ENCODE measurements at regions not wholly inside any gene's neighbourhood (a gene's known extent, or its start where the extent isn't known, plus 50 kb on each side); places are given as distances from the start of the nearest gene placed in this dataset.

DNA sequence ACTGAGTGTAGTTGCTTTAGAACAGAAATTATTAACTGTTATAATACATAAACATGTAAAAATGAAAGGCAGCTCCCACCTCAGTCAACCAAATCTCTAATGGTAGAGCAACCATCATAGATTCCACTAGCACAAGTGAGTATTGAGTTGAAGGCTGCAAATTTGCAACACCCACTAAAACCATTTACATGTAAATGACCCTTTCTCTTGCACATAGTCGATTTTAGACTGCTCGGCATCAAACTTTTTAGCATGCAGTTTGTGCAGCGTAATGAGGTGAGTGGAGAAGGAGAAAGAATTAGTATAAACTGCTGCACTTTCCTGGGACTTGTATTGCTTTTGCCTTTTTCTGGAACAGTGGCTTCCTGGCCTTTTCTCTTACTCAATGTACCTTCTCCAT, 62.8 kb downstream of the FBXO5 start:
- no peak overlapping the region for H3K9ac ChIP-seq
- no peaks in the 10 kb centered on the region for H3K27me3 ChIP-seq
- no peak for DNase-seq (ENCODE audit: low spot score)
- H3K27ac ChIP-seq = no peak overlapping the region
- Mint-ChIP-seq H3K27me3 (ENCODE audit: insufficient read depth, low read depth) (peaks cover 2% of the 10 kb centered on the region), H3K36me3 (no peaks in the 10 kb centered on the region), H3K27ac (no peak overlapping the region), H3K4me1 (no peaks in the 10 kb centered on the region), H3K4me3 (no peak overlapping the region), H3K9me3 (no peaks in the 10 kb centered on the region)
- no peaks in the 10 kb centered on the region for H4K20me1 ChIP-seq (ENCODE audit: low read depth)
- H3K9me3 ChIP-seq (ENCODE audit: low read depth) = no peaks in the 10 kb centered on the region
- no peaks in the 10 kb centered on the region for H3K4me1 ChIP-seq
- no peaks in the 10 kb centered on the region for H3F3A ChIP-seq (ENCODE audit: low read depth)
- no peak overlapping the region for H3K4me3 ChIP-seq
- H3K79me2 ChIP-seq (ENCODE audit: low read depth) = no peaks in the 10 kb centered on the region
- H3K4me2 ChIP-seq = no peak overlapping the region
- TF ChIP-seq, protein P1, sequence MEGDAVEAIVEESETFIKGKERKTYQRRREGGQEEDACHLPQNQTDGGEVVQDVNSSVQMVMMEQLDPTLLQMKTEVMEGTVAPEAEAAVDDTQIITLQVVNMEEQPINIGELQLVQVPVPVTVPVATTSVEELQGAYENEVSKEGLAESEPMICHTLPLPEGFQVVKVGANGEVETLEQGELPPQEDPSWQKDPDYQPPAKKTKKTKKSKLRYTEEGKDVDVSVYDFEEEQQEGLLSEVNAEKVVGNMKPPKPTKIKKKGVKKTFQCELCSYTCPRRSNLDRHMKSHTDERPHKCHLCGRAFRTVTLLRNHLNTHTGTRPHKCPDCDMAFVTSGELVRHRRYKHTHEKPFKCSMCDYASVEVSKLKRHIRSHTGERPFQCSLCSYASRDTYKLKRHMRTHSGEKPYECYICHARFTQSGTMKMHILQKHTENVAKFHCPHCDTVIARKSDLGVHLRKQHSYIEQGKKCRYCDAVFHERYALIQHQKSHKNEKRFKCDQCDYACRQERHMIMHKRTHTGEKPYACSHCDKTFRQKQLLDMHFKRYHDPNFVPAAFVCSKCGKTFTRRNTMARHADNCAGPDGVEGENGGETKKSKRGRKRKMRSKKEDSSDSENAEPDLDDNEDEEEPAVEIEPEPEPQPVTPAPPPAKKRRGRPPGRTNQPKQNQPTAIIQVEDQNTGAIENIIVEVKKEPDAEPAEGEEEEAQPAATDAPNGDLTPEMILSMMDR (IDR thresholded peaks at IDR 0.05) = no peak
- no peak for TF ChIP-seq EZH2phosphoT487 (IDR thresholded peaks at IDR 0.05)
- TF ChIP-seq EZH2 (IDR thresholded peaks at IDR 0.05) = no peak
- H2AFZ ChIP-seq (replicated peaks) = no peak overlapping the region
- H3K36me3 ChIP-seq = no peaks in the 10 kb centered on the region
